Lower lobe of right lung (tissue), 2 donors: ENCODE measurements at regions not wholly inside any gene's neighbourhood (a gene's known extent, or its start where the extent isn't known, plus 50 kb on each side); places are given as distances from the start of the nearest gene placed in this dataset.

Experiments
- ATAC-seq, 2 donors: fragments of 200-7000 bp; cut with Tn5 transposase; one replicate each; pipeline ENCODE4 v1.9.1; 2020 to 2022; ENCODE audit warnings: mild to moderate bottlenecking in 2 of 2, moderate library complexity in 2 of 2
- DNase-seq: peaks from one replicate; pipeline ENCODE4 v3.0.0-alpha.2; 2020
- H3K27ac ChIP-seq: fragments of 200-600 bp; one replicate; pipeline ENCODE4 v1.8.0; 2022
- H3K27me3 ChIP-seq: fragments of 200-600 bp; one replicate; pipeline ENCODE4 v1.8.0; 2022; ENCODE audit warnings: low read depth
- H3K36me3 ChIP-seq: fragments of 200-600 bp; one replicate; pipeline ENCODE4 v1.8.0; 2022; ENCODE audit warnings: mild to moderate bottlenecking
- H3K4me1 ChIP-seq: fragments of 200-600 bp; one replicate; pipeline ENCODE4 v1.8.0; 2022
- H3K4me3 ChIP-seq: fragments of 200-600 bp; one replicate; pipeline ENCODE4 v1.8.0; 2022; ENCODE audit warnings: mild to moderate bottlenecking
- H3K9me3 ChIP-seq: fragments of 200-600 bp; one replicate; pipeline ENCODE4 v1.8.0; 2022
- CTCF ChIP-seq: fragments of 200-600 bp; IDR thresholded peaks from one replicate; pipeline ENCODE4 v1.8.0; 2022; ENCODE audit warnings: antibody characterized with exemption, mild to moderate bottlenecking
- intact Hi-C: fragments of 100-400 bp; cut with DNase I; formaldehyde crosslinking; loops from one replicate; pipeline ENCODE4 v1.11.0; 2022
- donor health status: DM: no; HTN: yes; CAD: no; lungs with severe emphysema.

GRCh38 chr10:57222603-57223002 lies 861.5 kb upstream of the ZWINT start:
- no peaks in the 10 kb centered on the region for H3K36me3 ChIP-seq

GRCh38 chr10:57222129-57222528 lies 861.1 kb upstream of the ZWINT start:
- H3K4me1 ChIP-seq = no peaks in the 10 kb centered on the region
- no peak overlapping the region for H3K27ac ChIP-seq
- ATAC-seq = no peak
- DNase-seq = no peak
- H3K36me3 ChIP-seq = no peaks in the 10 kb centered on the region
- intact Hi-C loops = no loop called here
- no peaks in the 10 kb centered on the region for H3K27me3 ChIP-seq
- H3K4me3 ChIP-seq = no peak overlapping the region
- no peak for TF ChIP-seq CTCF
- no peaks in the 10 kb centered on the region for H3K9me3 ChIP-seq

More at GRCh38 chr10:57222603-57223002, 861.5 kb upstream of the ZWINT start:
- no peak for DNase-seq
- no peak for TF ChIP-seq CTCF
- ATAC-seq = no peak
- no peak overlapping the region for H3K27ac ChIP-seq
- H3K9me3 ChIP-seq = no peaks in the 10 kb centered on the region
- intact Hi-C loops = no loop called here
- H3K4me3 ChIP-seq = no peak overlapping the region
- no peaks in the 10 kb centered on the region for H3K4me1 ChIP-seq
- H3K27me3 ChIP-seq = no peaks in the 10 kb centered on the region

- no peak for DNase-seq
- ATAC-seq = no peak
- no peak overlapping the region for H3K27ac ChIP-seq
- no peak overlapping the region for H3K4me3 ChIP-seq
- H3K4me1 ChIP-seq = no peaks in the 10 kb centered on the region
- H3K36me3 ChIP-seq = no peaks in the 10 kb centered on the region
- H3K27me3 ChIP-seq = no peaks in the 10 kb centered on the region
- no peak for TF ChIP-seq CTCF
- intact Hi-C loops = no loop called here
- no peaks in the 10 kb centered on the region for H3K9me3 ChIP-seq
These were observed 860.6 kb upstream of the ZWINT start for GRCh38 chr10:57221674-57222073.

GRCh38 chr10:57218382-57218781 lies 857.3 kb upstream of the ZWINT start:
- Histone ChIP-seq H3K4me3 (no peak overlapping the region), H3K4me1 (no peaks in the 10 kb centered on the region), H3K27me3 (no peaks in the 10 kb centered on the region), H3K9me3 (no peaks in the 10 kb centered on the region), H3K27ac (no peak overlapping the region), H3K36me3 (no peaks in the 10 kb centered on the region)
- ATAC-seq (no peak), DNase-seq (no peak)
- intact Hi-C loops = no loop called here
- no peak for TF ChIP-seq CTCF

- no peaks in the 10 kb centered on the region for H3K27me3 ChIP-seq
- DNase-seq (no peak), ATAC-seq (no peak)
- H3K4me1 ChIP-seq = no peaks in the 10 kb centered on the region
- H3K4me3 ChIP-seq = no peak overlapping the region
- intact Hi-C loops = no loop called here
- no peak for TF ChIP-seq CTCF
- no peaks in the 10 kb centered on the region for H3K36me3 ChIP-seq
- no peaks in the 10 kb centered on the region for H3K9me3 ChIP-seq
- H3K27ac ChIP-seq = no peak overlapping the region
These were observed 841.3 kb upstream of the ZWINT start for GRCh38 chr10:57202356-57202755.

- no peak for TF ChIP-seq CTCF
- H3K36me3 ChIP-seq = no peaks in the 10 kb centered on the region
- H3K4me3 ChIP-seq = no peak overlapping the region
- H3K9me3 ChIP-seq = no peaks in the 10 kb centered on the region
- H3K4me1 ChIP-seq = no peaks in the 10 kb centered on the region
- DNase-seq (no peak), ATAC-seq (no peak)
- intact Hi-C loops = no loop called here
- H3K27me3 ChIP-seq = no peaks in the 10 kb centered on the region
- H3K27ac ChIP-seq = no peak overlapping the region
These were observed 827.8 kb upstream of the ZWINT start for GRCh38 chr10:57188846-57189245.
